ENCODE measurements at regions not wholly inside any gene's neighbourhood (a gene's known extent, or its start where the extent isn't known, plus 50 kb on each side); places are given as distances from the start of the nearest gene placed in this dataset.

- TF ChIP-seq MEF2A (IDR thresholded peaks at IDR 0.05; ENCODE audit: borderline replicate concordance, low read depth) (no peak), TCF12 (IDR thresholded peaks at IDR 0.05) (no peak), ELF1 (IDR thresholded peaks at IDR 0.05) (no peak), YY1 (IDR thresholded peaks at IDR 0.05; ENCODE audit: low read depth) (no peak), FOXJ3 (CRISPR knock-in tag; IDR thresholded peaks at IDR 0.05) (no peak), MXI1 (IDR thresholded peaks at IDR 0.05; ENCODE audit: low read depth, low read length) (no peak), CHD2 (IDR thresholded peaks at IDR 0.05; ENCODE audit: low read length, partially characterized antibody) (no peak)
- TF ChIP-seq, protein P1, sequence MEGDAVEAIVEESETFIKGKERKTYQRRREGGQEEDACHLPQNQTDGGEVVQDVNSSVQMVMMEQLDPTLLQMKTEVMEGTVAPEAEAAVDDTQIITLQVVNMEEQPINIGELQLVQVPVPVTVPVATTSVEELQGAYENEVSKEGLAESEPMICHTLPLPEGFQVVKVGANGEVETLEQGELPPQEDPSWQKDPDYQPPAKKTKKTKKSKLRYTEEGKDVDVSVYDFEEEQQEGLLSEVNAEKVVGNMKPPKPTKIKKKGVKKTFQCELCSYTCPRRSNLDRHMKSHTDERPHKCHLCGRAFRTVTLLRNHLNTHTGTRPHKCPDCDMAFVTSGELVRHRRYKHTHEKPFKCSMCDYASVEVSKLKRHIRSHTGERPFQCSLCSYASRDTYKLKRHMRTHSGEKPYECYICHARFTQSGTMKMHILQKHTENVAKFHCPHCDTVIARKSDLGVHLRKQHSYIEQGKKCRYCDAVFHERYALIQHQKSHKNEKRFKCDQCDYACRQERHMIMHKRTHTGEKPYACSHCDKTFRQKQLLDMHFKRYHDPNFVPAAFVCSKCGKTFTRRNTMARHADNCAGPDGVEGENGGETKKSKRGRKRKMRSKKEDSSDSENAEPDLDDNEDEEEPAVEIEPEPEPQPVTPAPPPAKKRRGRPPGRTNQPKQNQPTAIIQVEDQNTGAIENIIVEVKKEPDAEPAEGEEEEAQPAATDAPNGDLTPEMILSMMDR (IDR thresholded peaks at IDR 0.05), result no peak
Measured at GRCh38 chr2:160803881-160804280, 310.3 kb upstream of the RBMS1 start (continued).

DNA sequence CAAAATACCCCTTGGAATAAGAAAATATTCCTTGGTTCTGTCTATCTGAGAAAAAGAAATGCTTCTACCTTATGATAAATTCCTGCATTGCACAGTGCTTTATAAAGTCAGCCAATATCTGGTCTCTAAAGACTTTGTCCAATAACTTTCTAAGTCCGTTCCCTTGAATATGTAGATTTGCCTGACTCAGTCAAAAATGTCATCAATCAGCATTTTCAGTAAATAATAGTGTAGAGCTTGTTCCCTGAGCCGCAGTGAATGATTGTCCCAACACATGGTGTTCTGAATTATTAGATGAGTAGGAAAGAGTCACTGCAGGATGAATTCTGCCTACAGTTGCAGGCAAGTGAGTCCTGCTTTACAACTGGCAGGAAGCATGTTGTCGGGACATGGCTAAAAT, 316.8 kb upstream of the RBMS1 start:
- Histone ChIP-seq H3K4me3 (ENCODE audit: low read depth in 2 of 2, low read length in 1 of 2) (no peak overlapping the region), H4K20me1 (ENCODE audit: insufficient read depth) (no peaks in the 10 kb centered on the region), H3K9me3 (no peaks in the 10 kb centered on the region), H3K9ac (no peak overlapping the region), H3K4me2 (no peak overlapping the region), H2AFZ (ENCODE audit: low read depth) (no peak overlapping the region), H3K27ac (ENCODE audit: low read depth in 2 of 2, low read length in 1 of 2) (no peak overlapping the region), H3F3A (replicated peaks; ENCODE audit: insufficient read depth) (no peaks in the 10 kb centered on the region), H3K36me3 (replicated peaks in 1 of 2; ENCODE audit: control insufficient read depth in 1 of 2, insufficient read depth in 2 of 2, low read length in 1 of 2) (no peaks in the 10 kb centered on the region), H3K27me3 (ENCODE audit: insufficient read depth) (no peaks in the 10 kb centered on the region), H3K4me1 (ENCODE audit: control insufficient read depth in 1 of 2, insufficient read depth in 2 of 2, low read depth in 1 of 2, low read length in 1 of 2) (no peaks in the 10 kb centered on the region), H3K9me2 (no peaks in the 10 kb centered on the region), H3K79me2 (ENCODE audit: insufficient read depth) (no peaks in the 10 kb centered on the region)
- CTCF ChIA-PET, result interaction anchor here (0.9 kb wide), 1 partner anchor 27 kb away, joined by 3 read pairs; no protein-coding TSS in a partner anchor
- 82% methylated on average over 3 of the region's 3 CpGs for WGBS (ENCODE audit: low lambda C conversion rate)
- no peak for TF ChIP-seq NFIC (IDR thresholded peaks at IDR 0.05; ENCODE audit: borderline replicate concordance)
- no peak for TF ChIP-seq NRF1 (IDR thresholded peaks at IDR 0.05; ENCODE audit: low read depth, low read length)
- no peak for DNase-seq
- POLR2A ChIA-PET, result no interaction called here

GRCh38 chr2:160812830-160813505, 319.4 kb upstream of the RBMS1 start:
- H3K9ac ChIP-seq, result no peak overlapping the region
- H3K4me2 ChIP-seq, result no peak overlapping the region
- H2AFZ ChIP-seq (ENCODE audit: low read depth), result no peak overlapping the region
- no peaks in the 10 kb centered on the region for H3K27me3 ChIP-seq (ENCODE audit: insufficient read depth)
- CTCF ChIA-PET, result interaction anchor here (0.8 kb wide), 1 partner anchor 14 kb away, joined by 3 read pairs; no protein-coding TSS in a partner anchor
- no peaks in the 10 kb centered on the region for H3K9me3 ChIP-seq
- no peaks in the 10 kb centered on the region for H3K79me2 ChIP-seq (ENCODE audit: insufficient read depth)
- TF ChIP-seq YY1 (IDR thresholded peaks at IDR 0.05; ENCODE audit: low read depth), result no peak
- WGBS (ENCODE audit: low lambda C conversion rate), result 84% methylated on average over 6 of the region's 6 CpGs
- no peaks in the 10 kb centered on the region; a peak in 1 of 4 replicates for H3K4me1 ChIP-seq (ENCODE audit: control insufficient read depth in 1 of 2, insufficient read depth in 2 of 2, low read depth in 1 of 2, low read length in 1 of 2)
- H3K4me3 ChIP-seq (ENCODE audit: low read depth in 2 of 2, low read length in 1 of 2), result no peak overlapping the region
- DNase-seq, result no peak
- no peaks in the 10 kb centered on the region for H3K36me3 ChIP-seq (replicated peaks in 1 of 2; ENCODE audit: control insufficient read depth in 1 of 2, insufficient read depth in 2 of 2, low read length in 1 of 2)
- no peaks in the 10 kb centered on the region for H3K9me2 ChIP-seq
- H3F3A ChIP-seq (replicated peaks; ENCODE audit: insufficient read depth), result no peaks in the 10 kb centered on the region
- no peak overlapping the region for H3K27ac ChIP-seq (ENCODE audit: low read depth in 2 of 2, low read length in 1 of 2)
- POLR2A ChIA-PET, result no interaction called here
- H4K20me1 ChIP-seq (ENCODE audit: insufficient read depth), result no peaks in the 10 kb centered on the region

Data from SK-N-SH (cell line).